ENCODE measurements at regions not wholly inside any gene's neighbourhood (a gene's known extent, or its start where the extent isn't known, plus 50 kb on each side); places are given as distances from the start of the nearest gene placed in this dataset.
"Not testable (repeated sequence)": the region's sequence is repeated elsewhere in the genome, so short reads cannot be mapped to it uniquely, and the experiment has no call there.

- Mint-ChIP-seq H3K4me3 (no peak overlapping the region), H3K27ac (no peak overlapping the region), H3K27me3 (no peaks in the 10 kb centered on the region), H3K9me3 (peaks cover 28% of the 10 kb centered on the region), H3K4me1 (ENCODE audit: low read depth) (peaks cover 18% of the 10 kb centered on the region), H3K36me3 (ENCODE audit: low read depth) (peaks cover 7% of the 10 kb centered on the region)
- intact Hi-C loops (cut with micrococcal nuclease), result no loop called here
Observed at GRCh38 chr4:138334346-138335016, 92.3 kb upstream of the SLC7A11 start.

GRCh38 chr4:138332415-138332814, 90.3 kb upstream of the SLC7A11 start:
- H3K36me3 Mint-ChIP-seq (ENCODE audit: low read depth); H3K27me3 Mint-ChIP-seq; intact Hi-C loops (cut with micrococcal nuclease); H3K4me3 Mint-ChIP-seq; H3K27ac Mint-ChIP-seq: not testable (repeated sequence)
- peaks cover 33% of the 10 kb centered on the region for H3K9me3 Mint-ChIP-seq
- H3K4me1 Mint-ChIP-seq (ENCODE audit: low read depth), result peaks cover 28% of the 10 kb centered on the region

GRCh38 chr4:138330531-138330930, 88.4 kb upstream of the SLC7A11 start:
- peaks cover 33% of the 10 kb centered on the region for H3K9me3 Mint-ChIP-seq
- no peaks in the 10 kb centered on the region for H3K27me3 Mint-ChIP-seq
- intact Hi-C loops (cut with micrococcal nuclease), result no loop called here
- H3K4me1 Mint-ChIP-seq (ENCODE audit: low read depth), result peaks cover 27% of the 10 kb centered on the region
- H3K27ac Mint-ChIP-seq, result no peak overlapping the region
- no peak overlapping the region for H3K4me3 Mint-ChIP-seq
- H3K36me3 Mint-ChIP-seq (ENCODE audit: low read depth), result peaks cover 7% of the 10 kb centered on the region

GRCh38 chr4:138329506-138330070, 87.4 kb upstream of the SLC7A11 start:
- H3K36me3 Mint-ChIP-seq (ENCODE audit: low read depth), result peaks cover 7% of the 10 kb centered on the region
- peak overlapping the region; percentile 77 for H3K27ac Mint-ChIP-seq
- intact Hi-C loops (cut with micrococcal nuclease), result no loop called here
- H3K27me3 Mint-ChIP-seq, result no peaks in the 10 kb centered on the region
- H3K9me3 Mint-ChIP-seq, result peaks cover 33% of the 10 kb centered on the region
- H3K4me3 Mint-ChIP-seq, result no peak overlapping the region
- peaks cover 23% of the 10 kb centered on the region for H3K4me1 Mint-ChIP-seq (ENCODE audit: low read depth)

- Mint-ChIP-seq H3K9me3 (peaks cover 21% of the 10 kb centered on the region), H3K4me1 (ENCODE audit: low read depth) (peaks cover 23% of the 10 kb centered on the region), H3K36me3 (ENCODE audit: low read depth) (peaks cover 4% of the 10 kb centered on the region), H3K27me3 (no peaks in the 10 kb centered on the region), H3K4me3 (no peak overlapping the region), H3K27ac (no peak overlapping the region)
- intact Hi-C loops (cut with micrococcal nuclease), result no loop called here
Observed at GRCh38 chr4:138327338-138327737, 85.2 kb upstream of the SLC7A11 start.

GRCh38 chr4:138320831-138321230, 78.7 kb upstream of the SLC7A11 start:
- H3K9me3 Mint-ChIP-seq, result peaks cover 20% of the 10 kb centered on the region
- peak overlapping the region; percentile 81 for H3K27ac Mint-ChIP-seq
- intact Hi-C loops (cut with micrococcal nuclease), result no loop called here
- H3K27me3 Mint-ChIP-seq, result no peaks in the 10 kb centered on the region
- no peak overlapping the region for H3K4me3 Mint-ChIP-seq
- H3K36me3 Mint-ChIP-seq (ENCODE audit: low read depth), result peaks cover 4% of the 10 kb centered on the region
- H3K4me1 Mint-ChIP-seq (ENCODE audit: low read depth), result peaks cover 21% of the 10 kb centered on the region

- H3K9me3 Mint-ChIP-seq, result peaks cover 28% of the 10 kb centered on the region
- peaks cover 25% of the 10 kb centered on the region for H3K4me1 Mint-ChIP-seq (ENCODE audit: low read depth)
- H3K27me3 Mint-ChIP-seq, result no peaks in the 10 kb centered on the region
- H3K36me3 Mint-ChIP-seq (ENCODE audit: low read depth), result peaks cover 5% of the 10 kb centered on the region
- no peak overlapping the region for H3K4me3 Mint-ChIP-seq
- H3K27ac Mint-ChIP-seq, result peak overlapping the region; percentile 81
- intact Hi-C loops (cut with micrococcal nuclease), result no loop called here
Observed at GRCh38 chr4:138320030-138320429, 77.9 kb upstream of the SLC7A11 start.

- H3K9me3 Mint-ChIP-seq, result peaks cover 43% of the 10 kb centered on the region
- H3K36me3 Mint-ChIP-seq (ENCODE audit: low read depth), result peaks cover 5% of the 10 kb centered on the region
- H3K4me1 Mint-ChIP-seq (ENCODE audit: low read depth), result peaks cover 29% of the 10 kb centered on the region
- H3K27ac Mint-ChIP-seq, result no peak overlapping the region
- intact Hi-C loops (cut with micrococcal nuclease), result no loop called here
- no peak overlapping the region for H3K4me3 Mint-ChIP-seq
- no peaks in the 10 kb centered on the region for H3K27me3 Mint-ChIP-seq
Observed at GRCh38 chr4:138317175-138317748, 75.1 kb upstream of the SLC7A11 start.

- peaks cover 29% of the 10 kb centered on the region for H3K36me3 Mint-ChIP-seq (ENCODE audit: low read depth)
- H3K4me1 Mint-ChIP-seq (ENCODE audit: low read depth), result peaks cover 25% of the 10 kb centered on the region
- no peak overlapping the region for H3K27ac Mint-ChIP-seq
- intact Hi-C loops (cut with micrococcal nuclease), result no loop called here
- H3K4me3 Mint-ChIP-seq, result no peak overlapping the region
- H3K27me3 Mint-ChIP-seq, result no peaks in the 10 kb centered on the region
- peaks cover 65% of the 10 kb centered on the region for H3K9me3 Mint-ChIP-seq
Observed at GRCh38 chr4:138312536-138312911, 70.4 kb upstream of the SLC7A11 start.

GRCh38 chr4:138311771-138312535, 69.8 kb upstream of the SLC7A11 start:
- peaks cover 34% of the 10 kb centered on the region for H3K36me3 Mint-ChIP-seq (ENCODE audit: low read depth)
- H3K27me3 Mint-ChIP-seq, result no peaks in the 10 kb centered on the region
- peaks cover 71% of the 10 kb centered on the region for H3K9me3 Mint-ChIP-seq
- H3K4me3 Mint-ChIP-seq, result no peak overlapping the region
- peaks cover 31% of the 10 kb centered on the region for H3K4me1 Mint-ChIP-seq (ENCODE audit: low read depth)
- intact Hi-C loops (cut with micrococcal nuclease), result no loop called here
- no peak overlapping the region for H3K27ac Mint-ChIP-seq

GRCh38 chr4:138310991-138311390, 68.8 kb upstream of the SLC7A11 start:
- no peak overlapping the region for H3K4me3 Mint-ChIP-seq
- H3K4me1 Mint-ChIP-seq (ENCODE audit: low read depth), result peaks cover 29% of the 10 kb centered on the region

GRCh38 chr4:138310498-138310897, 68.3 kb upstream of the SLC7A11 start:
- H3K9me3 Mint-ChIP-seq, result peaks cover 62% of the 10 kb centered on the region
- no peaks in the 10 kb centered on the region for H3K27me3 Mint-ChIP-seq
- no peak overlapping the region for H3K27ac Mint-ChIP-seq
- peaks cover 30% of the 10 kb centered on the region for H3K36me3 Mint-ChIP-seq (ENCODE audit: low read depth)
- H3K4me1 Mint-ChIP-seq (ENCODE audit: low read depth), result peaks cover 25% of the 10 kb centered on the region
- intact Hi-C loops (cut with micrococcal nuclease), result no loop called here
- H3K4me3 Mint-ChIP-seq, result no peak overlapping the region

More at GRCh38 chr4:138310991-138311390, 68.8 kb upstream of the SLC7A11 start:
- no peaks in the 10 kb centered on the region for H3K27me3 Mint-ChIP-seq
- peaks cover 33% of the 10 kb centered on the region for H3K36me3 Mint-ChIP-seq (ENCODE audit: low read depth)
- H3K27ac Mint-ChIP-seq, result no peak overlapping the region
- intact Hi-C loops (cut with micrococcal nuclease), result no loop called here
- H3K9me3 Mint-ChIP-seq, result peaks cover 67% of the 10 kb centered on the region

- peaks cover 20% of the 10 kb centered on the region for H3K4me1 Mint-ChIP-seq (ENCODE audit: low read depth)
- peaks cover 30% of the 10 kb centered on the region for H3K36me3 Mint-ChIP-seq (ENCODE audit: low read depth)
- no peak overlapping the region for H3K4me3 Mint-ChIP-seq
- intact Hi-C loops (cut with micrococcal nuclease), result loop anchor here (5.0 kb wide), 3 partner anchors 99 to 179 kb away; no protein-coding TSS in a partner anchor
- H3K27me3 Mint-ChIP-seq, result no peaks in the 10 kb centered on the region
- H3K9me3 Mint-ChIP-seq, result peaks cover 48% of the 10 kb centered on the region
- peak overlapping the region; percentile 87 for H3K27ac Mint-ChIP-seq
Observed at GRCh38 chr4:138308356-138308755, 66.2 kb upstream of the SLC7A11 start.

- Mint-ChIP-seq H3K27ac (peak overlapping the region; percentile 87), H3K36me3 (ENCODE audit: low read depth) (peaks cover 30% of the 10 kb centered on the region), H3K9me3 (peaks cover 42% of the 10 kb centered on the region), H3K27me3 (no peaks in the 10 kb centered on the region), H3K4me3 (no peak overlapping the region), H3K4me1 (ENCODE audit: low read depth) (peaks cover 20% of the 10 kb centered on the region)
- intact Hi-C loops (cut with micrococcal nuclease), result loop anchor here (5.0 kb wide), 3 partner anchors 100 to 180 kb away; no protein-coding TSS in a partner anchor
Observed at GRCh38 chr4:138307319-138307718, 65.2 kb upstream of the SLC7A11 start.

Measured in dendritic cell treated with granulocyte-macrophage colony-stimulating factor and Interleukin-4, amounts not matched to agents 40 ng/mL and 50 ng/mL, for 4 days (primary cell).